ENCODE measurements at regions not wholly inside any gene's neighbourhood (a gene's known extent, or its start where the extent isn't known, plus 50 kb on each side); places are given as distances from the start of the nearest gene placed in this dataset.

DNA sequence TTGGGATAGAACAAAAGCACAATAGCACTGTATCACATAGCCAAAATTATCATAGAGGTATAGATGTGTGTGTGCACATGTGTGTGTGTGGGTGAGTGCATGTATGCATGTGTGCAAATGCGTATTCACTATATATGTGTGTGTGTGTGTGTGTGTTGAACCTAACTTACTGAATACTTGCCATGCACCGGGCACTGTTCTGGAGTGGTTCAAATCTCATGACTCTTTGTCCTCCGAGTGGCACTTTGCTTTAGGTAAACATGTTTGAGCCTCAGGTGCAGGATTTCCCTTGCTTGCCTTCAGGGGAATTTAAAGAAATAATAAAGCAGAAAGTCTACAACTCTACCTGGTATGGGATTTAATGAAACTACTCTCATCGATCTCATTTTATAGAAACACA is 183.5 kb upstream of the GDNF start:
- DNase-seq, result no peak

- DNase-seq, result no peak
Measured at GRCh38 chr5:38022631-38023030, 182.8 kb upstream of the GDNF start.

- no peak for DNase-seq
Measured at GRCh38 chr5:38018016-38018415, 178.2 kb upstream of the GDNF start.

- DNase-seq, result no peak
Measured at GRCh38 chr5:38013107-38013506, 173.3 kb upstream of the GDNF start.

GRCh38 chr5:38011668-38012188 is 171.9 kb upstream of the GDNF start:
- no peak for DNase-seq

DNA sequence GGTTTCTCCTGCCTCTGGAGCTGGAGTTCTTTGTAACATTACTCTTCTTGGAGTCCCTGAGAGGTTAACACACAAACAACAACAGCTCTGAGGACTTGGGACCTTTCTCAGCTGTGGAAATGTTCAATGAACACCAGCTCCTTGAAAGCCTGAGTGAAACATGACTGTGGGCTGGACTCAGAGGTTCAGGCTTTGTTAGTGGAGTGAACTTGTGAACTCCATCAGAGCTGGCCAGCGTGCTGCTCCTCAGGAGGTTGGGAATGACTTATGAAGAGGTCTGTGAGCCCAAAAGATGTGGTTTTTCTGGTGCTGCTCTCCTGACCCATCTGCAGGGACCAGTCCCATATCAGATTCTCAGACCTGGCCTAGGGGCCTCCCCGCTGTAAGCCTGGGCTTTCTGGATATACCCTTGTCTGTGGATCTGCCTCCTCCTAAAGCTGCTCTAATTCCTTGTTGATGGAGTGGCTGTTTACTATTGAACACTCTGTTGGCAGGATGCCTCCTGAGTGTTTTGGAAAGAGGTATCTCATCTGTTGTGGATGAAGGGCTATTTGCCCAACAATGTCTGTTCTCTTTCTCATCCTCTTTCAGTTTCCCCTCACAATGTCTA is 170.0 kb upstream of the GDNF start:
- DNase-seq, result no peak

DNA sequence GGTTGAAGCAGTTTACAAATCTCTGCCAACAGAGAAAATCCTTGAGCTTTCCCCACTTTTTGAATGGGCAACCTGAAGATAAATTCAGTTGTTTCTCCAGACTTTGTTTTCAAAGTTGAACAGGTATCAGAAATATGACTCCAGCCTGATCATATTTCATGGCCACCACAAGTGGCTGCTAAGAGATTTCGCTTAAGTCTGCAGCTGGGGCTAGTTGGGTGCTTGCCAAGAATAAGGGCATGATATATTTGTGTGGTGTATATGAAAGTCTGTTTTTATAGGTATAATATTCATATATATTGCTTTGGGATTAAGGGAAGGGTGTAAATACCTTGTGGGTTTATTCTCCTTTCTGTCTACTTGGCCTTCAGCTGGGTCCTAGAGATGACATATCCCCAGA is 168.4 kb upstream of the GDNF start:
- no peak for DNase-seq

- no peak for DNase-seq
Measured at GRCh38 chr5:37999593-37999992, 159.8 kb upstream of the GDNF start.

DNA sequence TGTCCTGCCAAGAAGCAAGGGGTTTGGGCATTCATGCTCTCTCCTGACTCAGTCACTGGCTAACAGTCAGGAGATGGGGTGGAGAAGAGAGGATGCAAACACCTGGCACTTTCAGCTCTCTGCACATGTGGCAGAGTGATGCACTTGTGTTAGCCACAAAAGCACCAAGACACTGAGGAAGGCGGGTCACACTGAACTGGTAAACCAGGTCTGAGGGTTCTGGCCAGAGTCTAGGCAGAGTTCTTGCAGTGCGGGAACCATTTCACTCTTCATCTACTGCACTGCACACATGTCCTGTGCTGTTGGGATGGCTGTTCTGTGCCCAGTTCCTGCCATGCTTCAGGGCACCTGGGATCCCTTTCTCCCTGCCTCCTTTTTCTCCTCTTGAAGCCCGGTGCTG is 157.1 kb upstream of the GDNF start:
- DNase-seq, result no peak

DNA sequence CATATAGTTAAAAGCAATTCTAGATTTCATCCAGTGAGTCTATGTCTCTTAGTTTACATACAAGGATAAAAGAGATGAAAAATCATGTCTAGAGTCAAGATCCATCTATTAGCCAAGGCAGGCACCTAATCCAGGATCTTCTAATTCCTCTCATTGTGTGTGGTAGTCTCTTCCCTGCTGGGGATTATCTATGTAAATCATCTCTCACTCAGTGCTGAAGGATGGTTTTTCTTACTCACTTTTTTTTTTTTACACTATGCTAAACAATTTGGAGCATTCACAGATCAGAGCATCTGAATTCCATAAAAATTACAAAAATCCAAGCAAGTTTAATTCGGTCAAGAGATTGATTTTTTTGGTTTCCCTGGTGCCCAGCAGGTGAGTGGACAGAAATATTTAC is 154.9 kb upstream of the GDNF start:
- DNase-seq, result no peak

- no peak for DNase-seq
Measured at GRCh38 chr5:37991301-37992299, 151.8 kb upstream of the GDNF start.

GRCh38 chr5:37989884-37990283 is 150.0 kb upstream of the GDNF start:
- no peak for DNase-seq

GRCh38 chr5:37988454-37989046 is 148.7 kb upstream of the GDNF start:
- no peak for DNase-seq

- DNase-seq, result no peak
Measured at GRCh38 chr5:37984300-37984699, 144.5 kb upstream of the GDNF start.

DNA sequence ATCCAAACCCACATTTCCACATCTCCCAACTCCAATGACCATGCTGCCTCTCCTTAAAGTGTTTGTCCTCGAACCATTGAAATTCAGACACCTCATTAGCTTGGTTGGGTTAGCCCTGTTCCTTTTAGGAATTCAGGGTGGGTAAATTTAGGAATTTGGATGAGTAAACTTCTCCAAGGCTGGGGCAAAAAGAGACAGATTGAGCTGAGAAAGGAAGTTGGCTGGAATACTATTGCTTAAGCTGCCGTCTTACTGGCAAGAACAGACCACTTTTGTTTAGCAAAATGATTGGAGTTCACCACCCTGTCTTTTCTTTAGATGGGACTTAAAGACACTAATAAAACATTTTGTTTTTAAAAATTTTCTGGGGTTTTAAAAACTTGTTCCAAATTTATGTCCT is 143.6 kb upstream of the GDNF start:
- no peak for DNase-seq

GRCh38 chr5:37979559-37979958 is 139.7 kb upstream of the GDNF start:
- DNase-seq, result no peak

DNA sequence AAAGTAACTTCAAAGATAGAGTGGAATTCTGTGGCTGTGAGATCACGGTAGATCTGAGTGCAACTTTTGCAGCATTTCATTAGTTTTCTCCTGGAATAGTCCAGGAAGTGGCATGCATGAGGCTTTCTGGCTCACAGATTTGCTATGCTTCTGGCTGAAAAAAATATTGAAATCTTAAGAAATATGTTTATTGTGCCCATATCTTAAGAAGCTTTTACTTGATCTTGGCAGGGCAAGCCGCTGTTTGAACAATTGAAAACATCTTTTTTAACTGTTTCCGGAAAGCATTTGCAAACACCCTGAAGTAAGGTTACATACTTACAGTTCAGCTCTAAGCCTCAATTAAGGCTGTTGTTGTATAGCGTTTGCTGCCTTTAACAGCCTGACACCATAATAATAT is 135.7 kb upstream of the GDNF start:
- peak; percentile 37 for DNase-seq

GRCh38 chr5:37971483-37972024 is 131.7 kb upstream of the GDNF start:
- no peak for DNase-seq

- DNase-seq, result peak; percentile 53
Measured at GRCh38 chr5:37966871-37967270, 127.0 kb upstream of the GDNF start.

DNA sequence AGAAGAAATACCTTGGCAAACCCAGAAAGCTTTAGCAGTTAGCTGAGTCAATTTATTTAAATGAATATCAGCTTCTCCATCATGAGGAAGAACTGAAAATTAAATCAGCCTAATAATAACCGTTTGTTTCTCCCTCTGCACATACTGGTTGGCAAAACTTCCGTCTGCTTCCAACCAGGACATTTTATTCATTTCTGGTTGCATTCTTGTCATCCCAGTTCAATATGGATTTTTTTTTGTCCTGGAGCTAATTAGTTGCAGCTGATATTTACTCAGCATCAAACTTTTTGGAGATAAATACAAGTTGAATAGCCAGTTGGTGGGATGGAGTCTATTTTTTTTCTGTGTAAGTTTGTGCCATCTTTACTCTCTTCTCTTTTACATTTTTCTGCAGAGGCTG is 126.5 kb upstream of the GDNF start:
- DNase-seq, result peak; percentile 82

DNA sequence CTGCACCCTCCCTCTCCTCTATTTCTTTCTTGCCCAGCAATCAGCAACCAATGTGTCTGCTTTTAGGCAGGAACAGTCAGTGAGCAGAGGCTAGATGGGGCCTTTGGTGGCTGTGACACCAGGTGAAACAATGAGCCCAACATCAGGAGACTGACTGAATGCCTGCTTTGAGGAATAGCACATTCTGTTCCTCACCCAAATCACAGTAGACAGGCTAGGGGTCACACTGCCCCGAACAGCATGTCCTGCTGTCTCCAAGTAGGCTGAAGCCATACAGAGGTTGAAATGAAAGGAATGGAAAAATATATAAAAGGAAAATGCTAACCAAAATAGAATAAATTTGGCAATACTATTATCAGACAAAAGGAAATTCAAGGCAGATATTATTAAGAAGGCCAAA is 122.5 kb upstream of the GDNF start:
- no peak for DNase-seq

DNA sequence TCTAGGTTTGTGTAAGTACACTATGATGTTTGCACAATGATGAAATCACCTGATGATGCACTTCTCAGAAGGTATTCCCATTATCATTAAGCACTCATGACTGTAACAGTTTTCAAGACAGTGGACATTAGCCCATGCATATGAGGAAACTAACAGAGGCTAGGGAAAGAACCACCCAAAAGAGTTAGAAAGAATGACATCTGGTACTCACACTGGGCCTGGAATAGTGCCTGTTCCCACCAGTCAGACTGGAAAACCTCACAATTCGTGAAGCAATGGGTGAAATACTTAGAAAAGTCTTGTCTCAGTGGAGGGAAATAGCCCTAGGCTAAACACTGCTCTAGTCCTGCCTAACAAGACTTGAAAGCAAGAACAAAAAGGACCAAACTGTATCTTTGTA is 117.4 kb upstream of the GDNF start:
- DNase-seq, result no peak

DNA sequence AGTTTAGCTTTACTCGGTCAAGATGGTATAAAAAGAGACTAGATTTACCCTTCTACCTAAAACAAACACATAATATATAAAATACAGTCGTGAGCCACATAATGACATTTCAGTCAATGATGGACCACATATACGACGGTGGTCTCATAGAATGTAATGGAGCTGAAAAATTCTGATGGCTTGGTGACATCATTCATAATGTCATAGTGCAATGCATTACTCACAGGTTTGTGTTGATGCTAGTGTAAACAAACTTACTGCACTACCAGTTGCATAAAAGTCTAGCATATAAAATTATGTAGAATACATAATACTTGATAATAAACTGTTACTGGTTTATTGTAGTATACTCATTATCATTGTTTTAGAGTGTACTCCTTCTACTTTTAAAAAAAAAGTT is 115.9 kb upstream of the GDNF start:
- DNase-seq, result no peak
